ENCODE measurements at regions not wholly inside any gene's neighbourhood (a gene's known extent, or its start where the extent isn't known, plus 50 kb on each side); places are given as distances from the start of the nearest gene placed in this dataset.

- TF ChIP-seq CTCF (IDR thresholded peaks at IDR 0.05; ENCODE audit: poor library complexity, severe bottlenecking) (no peak), TAF1 (IDR thresholded peaks at IDR 0.05; ENCODE audit: low read depth) (no peak)
These were observed 382.6 kb upstream of the NR5A2 start for GRCh38 chr1:199644912-199645311.

All from neural cell (in vitro differentiated cells).